ENCODE measurements at regions not wholly inside any gene's neighbourhood (a gene's known extent, or its start where the extent isn't known, plus 50 kb on each side); places are given as distances from the start of the nearest gene placed in this dataset.

DNA sequence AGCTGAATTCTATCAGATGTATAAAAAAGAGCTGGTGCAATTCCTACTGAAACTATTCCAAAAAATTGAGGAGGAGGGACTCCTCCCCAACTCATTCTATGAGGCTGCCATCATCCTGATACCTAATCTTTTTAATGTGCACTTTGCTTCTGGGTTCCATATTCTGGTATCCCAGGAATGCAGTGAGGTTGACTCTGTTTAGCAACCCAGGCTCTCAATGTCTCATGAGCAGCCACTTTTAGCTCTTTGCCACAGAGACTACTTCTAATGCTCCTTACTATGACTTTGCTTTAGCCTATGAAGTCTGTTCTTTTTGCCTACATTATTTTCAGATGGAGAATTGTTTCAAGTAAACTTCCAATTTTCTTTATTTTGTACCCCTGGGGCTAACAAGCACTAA lies 185.5 kb upstream of the NRSN1 start:
- H3K4me3 ChIP-seq (ENCODE audit: low read depth, low read length) = no peak overlapping the region
- TF ChIP-seq, protein P1, sequence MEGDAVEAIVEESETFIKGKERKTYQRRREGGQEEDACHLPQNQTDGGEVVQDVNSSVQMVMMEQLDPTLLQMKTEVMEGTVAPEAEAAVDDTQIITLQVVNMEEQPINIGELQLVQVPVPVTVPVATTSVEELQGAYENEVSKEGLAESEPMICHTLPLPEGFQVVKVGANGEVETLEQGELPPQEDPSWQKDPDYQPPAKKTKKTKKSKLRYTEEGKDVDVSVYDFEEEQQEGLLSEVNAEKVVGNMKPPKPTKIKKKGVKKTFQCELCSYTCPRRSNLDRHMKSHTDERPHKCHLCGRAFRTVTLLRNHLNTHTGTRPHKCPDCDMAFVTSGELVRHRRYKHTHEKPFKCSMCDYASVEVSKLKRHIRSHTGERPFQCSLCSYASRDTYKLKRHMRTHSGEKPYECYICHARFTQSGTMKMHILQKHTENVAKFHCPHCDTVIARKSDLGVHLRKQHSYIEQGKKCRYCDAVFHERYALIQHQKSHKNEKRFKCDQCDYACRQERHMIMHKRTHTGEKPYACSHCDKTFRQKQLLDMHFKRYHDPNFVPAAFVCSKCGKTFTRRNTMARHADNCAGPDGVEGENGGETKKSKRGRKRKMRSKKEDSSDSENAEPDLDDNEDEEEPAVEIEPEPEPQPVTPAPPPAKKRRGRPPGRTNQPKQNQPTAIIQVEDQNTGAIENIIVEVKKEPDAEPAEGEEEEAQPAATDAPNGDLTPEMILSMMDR (conservative IDR thresholded peaks at IDR 0.05; ENCODE audit: low read depth, low read length) = no peak

DNA sequence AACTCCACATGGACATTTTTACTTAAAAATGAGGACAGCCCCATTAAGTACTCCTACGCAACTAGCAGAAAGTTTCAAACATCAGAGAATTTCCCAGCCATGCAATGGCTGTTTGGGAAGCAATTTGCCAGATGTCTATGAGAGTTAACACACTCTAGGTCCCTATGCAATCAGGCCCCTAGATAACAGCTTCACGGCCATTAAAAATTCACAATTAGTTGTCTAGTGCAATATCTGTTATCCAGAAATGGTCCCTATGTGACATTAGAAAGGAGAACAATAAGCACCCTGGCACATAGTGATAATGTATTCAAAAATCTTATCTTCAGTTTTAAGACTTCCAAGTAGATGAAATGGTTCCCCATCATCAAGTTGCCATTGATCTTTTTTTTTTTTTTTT lies 174.3 kb upstream of the NRSN1 start:
- TF ChIP-seq, protein P1 (conservative IDR thresholded peaks at IDR 0.05; ENCODE audit: low read depth, low read length) = no peak
- H3K4me3 ChIP-seq (ENCODE audit: low read depth, low read length) = no peak overlapping the region
- DNase-seq (ENCODE audit: low read depth) = no peak

More for the DNA sequence above, 185.5 kb upstream of the NRSN1 start:
- DNase-seq (ENCODE audit: low read depth) = peak; percentile 2

DNA sequence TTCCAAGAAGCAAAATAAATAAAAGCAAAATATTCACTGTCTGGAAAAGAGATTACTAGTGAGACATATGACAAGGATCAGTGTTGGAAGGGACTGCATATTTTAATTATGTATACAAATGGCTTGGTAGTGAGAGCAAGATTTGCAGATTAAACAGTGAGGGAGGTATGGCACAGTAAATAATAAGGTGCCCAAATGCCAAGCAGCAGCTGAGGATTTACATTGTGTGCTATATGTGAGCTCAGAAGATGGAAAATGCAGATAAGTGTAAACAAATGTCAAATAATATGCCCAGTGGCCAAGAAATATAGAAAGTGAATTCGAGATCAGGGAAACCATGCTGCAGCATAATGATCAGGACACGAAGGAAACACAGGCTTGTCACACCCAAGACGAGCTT lies 173.8 kb upstream of the NRSN1 start:
- H3K4me3 ChIP-seq (ENCODE audit: low read depth, low read length) = no peak overlapping the region
- no peak for DNase-seq (ENCODE audit: low read depth)
- TF ChIP-seq, protein P1 (conservative IDR thresholded peaks at IDR 0.05; ENCODE audit: low read depth, low read length) = no peak

DNA sequence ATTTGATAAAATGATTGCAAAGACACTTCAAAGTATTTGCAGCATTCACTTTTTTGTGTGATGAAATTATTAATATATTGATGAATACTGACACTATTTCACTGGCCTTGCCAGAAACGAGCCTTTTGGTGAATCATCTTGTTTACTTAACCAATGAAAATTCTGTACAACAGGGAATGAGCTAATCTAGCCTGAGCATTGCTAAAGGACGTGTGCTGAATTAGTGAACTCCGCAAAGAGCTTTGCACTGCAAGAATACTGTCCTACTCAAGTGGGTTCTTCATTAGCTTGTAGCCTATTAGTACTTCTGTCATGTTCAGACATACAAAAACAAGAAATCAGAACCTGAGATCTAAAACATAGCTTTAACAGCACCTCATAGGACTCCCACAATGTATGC lies 172.0 kb upstream of the NRSN1 start:
- no peak for DNase-seq (ENCODE audit: low read depth)
- TF ChIP-seq, protein P1 (conservative IDR thresholded peaks at IDR 0.05; ENCODE audit: low read depth, low read length) = no peak
- no peak overlapping the region for H3K4me3 ChIP-seq (ENCODE audit: low read depth, low read length)

DNA sequence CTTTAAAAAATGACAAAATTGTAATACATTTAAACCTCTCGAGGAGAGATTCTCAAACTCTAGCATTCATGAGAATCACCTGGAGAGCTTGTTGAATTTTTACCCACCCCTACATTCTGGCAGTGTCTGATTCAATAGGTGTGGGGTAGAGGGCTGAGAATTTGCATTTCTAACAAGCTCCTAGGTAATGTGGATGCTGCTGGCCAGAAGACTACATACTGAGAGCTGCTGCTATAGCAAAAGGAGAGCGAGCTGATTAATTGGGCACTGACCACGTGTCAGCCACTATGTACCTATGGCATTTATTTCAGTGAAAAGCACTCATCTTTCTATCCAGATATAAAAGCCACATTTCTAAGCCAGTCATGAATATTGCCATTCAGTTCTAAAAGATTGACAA lies 169.0 kb upstream of the NRSN1 start:
- TF ChIP-seq, protein P1 (conservative IDR thresholded peaks at IDR 0.05; ENCODE audit: low read depth, low read length) = no peak
- no peak for DNase-seq (ENCODE audit: low read depth)
- H3K4me3 ChIP-seq (ENCODE audit: low read depth, low read length) = no peak overlapping the region

DNA sequence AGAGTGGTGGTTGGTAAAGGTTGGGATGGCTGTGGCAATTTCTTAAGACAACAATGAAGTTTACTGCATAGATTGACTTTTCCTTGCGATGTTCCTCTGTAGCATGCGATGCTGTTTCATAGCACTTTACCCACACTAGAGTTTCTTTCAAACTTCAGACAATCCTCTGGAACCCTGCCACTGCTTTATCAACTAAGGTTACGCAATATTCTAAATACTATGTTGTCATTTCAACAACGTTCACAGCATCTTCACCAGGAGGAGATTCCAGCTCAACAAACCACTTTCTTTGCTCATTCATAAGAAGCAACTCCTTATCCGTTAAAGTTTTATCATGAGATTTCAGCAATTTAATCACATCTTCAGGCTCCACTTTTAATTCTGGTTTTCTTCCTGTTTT lies 161.2 kb upstream of the NRSN1 start:
- TF ChIP-seq, protein P1 (conservative IDR thresholded peaks at IDR 0.05; ENCODE audit: low read depth, low read length) = no peak
- no peak for DNase-seq (ENCODE audit: low read depth)
- no peak overlapping the region for H3K4me3 ChIP-seq (ENCODE audit: low read depth, low read length)

DNA sequence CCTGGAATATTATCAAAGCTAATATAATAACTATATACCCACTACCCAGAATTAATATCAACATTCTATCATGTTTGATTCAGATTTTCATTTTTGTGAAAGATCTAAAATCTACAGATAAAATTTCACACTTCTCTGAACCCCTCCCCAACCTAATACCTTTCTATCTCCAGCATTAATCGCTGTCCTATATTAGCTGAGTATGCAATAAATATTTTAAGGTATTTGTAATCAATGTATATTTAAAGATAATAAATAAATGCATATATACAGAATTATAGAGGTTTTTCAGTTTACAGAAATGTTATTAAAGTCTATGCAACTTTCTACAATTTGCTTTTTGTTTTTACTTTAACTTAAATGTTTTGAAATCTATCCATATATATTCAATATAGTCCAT lies 156.7 kb upstream of the NRSN1 start:
- TF ChIP-seq, protein P1 (conservative IDR thresholded peaks at IDR 0.05; ENCODE audit: low read depth, low read length) = no peak
- DNase-seq (ENCODE audit: low read depth) = no peak

More for the DNA sequence above, 156.7 kb upstream of the NRSN1 start:
- H3K4me3 ChIP-seq (ENCODE audit: low read depth, low read length) = no peak overlapping the region
